SK-N-SH treated with all-trans-retinoic acid at 6 μM for 48 hours (cell line): ENCODE measurements at regions not wholly inside any gene's neighbourhood (a gene's known extent, or its start where the extent isn't known, plus 50 kb on each side); places are given as distances from the start of the nearest gene placed in this dataset.

Experiments used
- ARNTL ChIP-seq: fragments of 450-650 bp; formaldehyde crosslinking; IDR thresholded peaks from 2 replicates; pipeline ENCODE4 v1.5.0; 2020; ENCODE audit warnings: low read depth, mild to moderate bottlenecking, moderate library complexity, borderline replicate concordance
- CREB5 ChIP-seq: fragments of 250-450 bp; sonication (Bioruptor Pico); IDR thresholded peaks from 2 replicates; pipeline ENCODE4 v1.5.1; 2020; ENCODE audit warnings: low read depth, mild to moderate bottlenecking, moderate library complexity
- CSDC2 ChIP-seq: fragments of 250-450 bp; sonication (Bioruptor Pico); IDR thresholded peaks from 2 replicates; pipeline ENCODE4 v1.5.0; 2020; ENCODE audit warnings: mild to moderate bottlenecking, moderate library complexity
- RARB ChIP-seq: fragments of 250-450 bp; sonication (Bioruptor Pico); IDR thresholded peaks from 2 replicates; pipeline ENCODE4 v1.8.0; 2021; ENCODE audit warnings: mild to moderate bottlenecking, moderate library complexity
- TCF4 ChIP-seq: fragments of 250-450 bp; sonication (Bioruptor Pico); IDR thresholded peaks from 2 replicates; pipeline ENCODE4 v1.8.0; 2021; ENCODE audit warnings: mild to moderate bottlenecking, moderate library complexity, borderline replicate concordance
- TOX ChIP-seq: fragments of 250-450 bp; sonication (Bioruptor Pico); IDR thresholded peaks from 2 replicates; pipeline ENCODE4 v1.8.0; 2021; ENCODE audit warnings: mild to moderate bottlenecking, moderate library complexity, borderline replicate concordance
- ZFP30 ChIP-seq: fragments of 450-650 bp; formaldehyde crosslinking; IDR thresholded peaks from 2 replicates; pipeline ENCODE4 v1.5.0; 2022; ENCODE audit warnings: mild to moderate bottlenecking, moderate library complexity
- ZNF8 ChIP-seq: fragments of 450-650 bp; formaldehyde crosslinking; IDR thresholded peaks from 2 replicates; pipeline ENCODE4 v1.5.0; 2020; ENCODE audit warnings: mild to moderate bottlenecking, moderate library complexity

- TF ChIP-seq ARNTL (CRISPR knock-in tag) = no peak
- no peak for TF ChIP-seq TCF4 (CRISPR knock-in tag)
- TF ChIP-seq RARB (CRISPR knock-in tag) = no peak
- no peak for TF ChIP-seq CREB5 (CRISPR knock-in tag)
- no peak for TF ChIP-seq TOX (CRISPR knock-in tag)
- TF ChIP-seq ZNF8 (CRISPR knock-in tag) = no peak
- no peak for TF ChIP-seq CSDC2
- TF ChIP-seq ZFP30 (CRISPR knock-in tag) = no peak
These were observed 725.7 kb upstream of the GOT2 start for GRCh38 chr16:59459806-59460205.
